ENCODE measurements at regions not wholly inside any gene's neighbourhood (a gene's known extent, or its start where the extent isn't known, plus 50 kb on each side); places are given as distances from the start of the nearest gene placed in this dataset.

DNA sequence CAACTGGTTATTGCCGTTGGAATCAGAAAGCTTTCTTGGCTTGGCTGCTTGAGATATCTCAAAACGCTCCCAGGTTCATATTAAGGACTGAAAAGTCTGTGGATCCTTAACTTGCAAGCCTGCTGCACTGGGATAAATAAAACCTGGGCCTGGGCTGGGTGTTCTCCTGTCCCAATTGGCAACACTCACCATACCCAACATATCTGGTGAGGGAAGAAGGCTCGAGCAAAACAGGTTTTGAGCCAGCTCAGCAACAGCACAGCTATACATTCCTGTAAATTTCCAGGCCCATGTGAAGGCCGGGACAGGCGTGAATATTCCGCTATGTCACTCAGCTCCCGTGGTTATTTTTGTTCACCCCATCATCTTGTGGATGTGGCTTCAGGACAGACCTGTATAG lies 169.0 kb upstream of the BCL6 start:
- H3K27ac ChIP-seq: peak overlapping the region in 1 of 2 donors; percentile 36

GRCh38 chr3:187916072-187916471 lies 170.8 kb upstream of the BCL6 start:
- peaks cover 21% of the 10 kb centered on the region for H3K4me1 ChIP-seq (ENCODE audit: insufficient read depth)
- TF ChIP-seq CTCF (IDR thresholded peaks at IDR 0.05) (no peak), POLR2A (IDR thresholded peaks at IDR 0.05) (no peak), EP300 (IDR thresholded peaks at IDR 0.05) (no peak)
- no peaks in the 10 kb centered on the region for H3K36me3 ChIP-seq
- DNase-seq: no peak
- intact Hi-C loops (cut with DNase I): loop anchor here in 2 of 4 donors (5.0 to 10.0 kb wide), 2 partner anchors 126 to 1219 kb away; no protein-coding TSS in a partner anchor
- no peaks in the 10 kb centered on the region for H3K9me3 ChIP-seq
- WGBS, 3 donors: 25 to 41% (median 29%) methylated on average over 2 of the region's 2 CpGs
- peak overlapping the region in 1 of 2 donors; percentile 28 for H3K27ac ChIP-seq
- no peak overlapping the region for H3K4me3 ChIP-seq
- H3K27me3 ChIP-seq: no peaks in the 10 kb centered on the region

More for the DNA sequence above, 169.0 kb upstream of the BCL6 start:
- no peaks in the 10 kb centered on the region for H3K27me3 ChIP-seq
- DNase-seq: no peak
- peaks cover 27% of the 10 kb centered on the region for H3K4me1 ChIP-seq (ENCODE audit: insufficient read depth)
- TF ChIP-seq POLR2A (IDR thresholded peaks at IDR 0.05) (no peak), EP300 (IDR thresholded peaks at IDR 0.05) (no peak), CTCF (IDR thresholded peaks at IDR 0.05) (no peak)
- no peaks in the 10 kb centered on the region for H3K9me3 ChIP-seq
- no peak overlapping the region for H3K4me3 ChIP-seq
- intact Hi-C loops (cut with DNase I): loop anchor here in 2 of 4 donors (5.0 to 10.0 kb wide), 2 partner anchors 172 to 1221 kb away; no protein-coding TSS in a partner anchor
- H3K36me3 ChIP-seq: no peaks in the 10 kb centered on the region
- 64 to 68% (median 68%) methylated on average over 7 of the region's 7 CpGs for WGBS, 3 donors

DNA sequence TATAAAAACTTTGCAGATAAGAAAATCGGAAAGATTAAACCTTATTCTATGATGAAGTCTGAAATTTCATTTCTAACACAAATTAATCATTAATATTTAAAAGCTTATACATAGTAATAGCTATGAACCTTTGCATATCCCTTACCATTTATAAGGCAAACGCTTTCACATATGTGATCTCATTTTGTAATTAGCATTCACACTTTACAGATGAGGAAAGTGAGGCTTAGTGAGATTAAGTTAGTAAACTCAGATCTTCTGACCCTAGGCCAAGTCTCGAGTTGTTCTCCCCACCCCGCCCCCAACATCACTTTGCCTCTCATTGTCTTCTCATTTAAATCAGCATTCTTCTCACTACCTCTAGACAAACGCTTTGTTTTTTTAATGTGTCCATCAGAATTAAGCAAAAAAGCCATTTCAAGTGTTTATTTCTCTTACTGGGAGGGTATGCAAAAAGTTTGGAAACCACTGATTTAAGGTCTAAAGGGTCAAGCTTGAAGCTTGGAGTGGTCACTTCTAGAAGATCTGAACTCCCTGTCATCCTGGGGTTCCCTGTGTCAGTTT lies 172.9 kb upstream of the BCL6 start:
- Histone ChIP-seq H3K27me3 (no peaks in the 10 kb centered on the region), H3K9me3 (no peaks in the 10 kb centered on the region), H3K27ac (no peak overlapping the region), H3K36me3 (no peaks in the 10 kb centered on the region), H3K4me1 (ENCODE audit: insufficient read depth) (peaks cover 18% of the 10 kb centered on the region), H3K4me3 (no peak overlapping the region)
- DNase-seq: no peak
- intact Hi-C loops (cut with DNase I): loop anchor here in 2 of 4 donors (5.0 to 10.0 kb wide), 2 partner anchors 124 to 1217 kb away; no protein-coding TSS in a partner anchor
- TF ChIP-seq CTCF (IDR thresholded peaks at IDR 0.05) (no peak), EP300 (IDR thresholded peaks at IDR 0.05) (no peak), POLR2A (IDR thresholded peaks at IDR 0.05) (no peak)
- 72 to 87% (median 73%) methylated on average over 5 of the region's 5 CpGs for WGBS, 3 donors

- TF ChIP-seq EP300 (IDR thresholded peaks at IDR 0.05) (no peak), CTCF (IDR thresholded peaks at IDR 0.05) (no peak), POLR2A (IDR thresholded peaks at IDR 0.05) (no peak)
- no peak for DNase-seq
- intact Hi-C loops (cut with DNase I): loop anchor here in 2 of 4 donors (5.0 to 10.0 kb wide), 2 partner anchors 123 to 1216 kb away; no protein-coding TSS in a partner anchor
- Histone ChIP-seq H3K4me3 (no peak overlapping the region), H3K27ac (no peak overlapping the region), H3K36me3 (no peaks in the 10 kb centered on the region), H3K4me1 (ENCODE audit: insufficient read depth) (peaks cover 14% of the 10 kb centered on the region), H3K27me3 (no peaks in the 10 kb centered on the region), H3K9me3 (no peaks in the 10 kb centered on the region)
- WGBS, 3 donors: 91 to 92% (median 92%) methylated on average over 6 of the region's 6 CpGs
Measured at GRCh38 chr3:187919048-187919447, 173.8 kb upstream of the BCL6 start.
